ENCODE measurements at regions not wholly inside any gene's neighbourhood (a gene's known extent, or its start where the extent isn't known, plus 50 kb on each side); places are given as distances from the start of the nearest gene placed in this dataset.

DNA sequence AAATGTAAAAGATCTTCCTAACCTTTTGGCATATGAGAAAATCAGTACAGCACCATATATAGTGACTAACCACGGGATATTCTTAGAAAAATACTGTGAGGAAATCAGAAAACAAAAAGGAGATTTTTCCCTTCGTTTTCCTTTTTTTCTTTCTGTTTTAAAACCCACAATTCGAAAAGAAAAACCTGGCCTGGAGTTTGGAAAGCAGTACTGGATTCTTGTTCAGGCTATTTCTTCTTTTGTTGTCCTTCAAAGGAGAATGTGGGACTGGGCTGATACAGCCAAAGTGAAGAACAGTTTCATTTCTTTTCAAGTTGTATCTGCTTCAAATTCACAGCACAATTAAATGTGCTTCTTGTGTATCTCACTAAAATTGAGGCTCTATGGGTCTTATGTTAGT lies 156.8 kb upstream of the PHYHIPL start:
- no peak overlapping the region for H3K4me2 ChIP-seq (ENCODE audit: insufficient read depth, low read length)
- H3K4me3 ChIP-seq (replicated peaks in 1 of 3; ENCODE audit: insufficient read depth in 1 of 3, low read depth in 1 of 3, low read length in 3 of 3): no peak overlapping the region
- no peak for DNase-seq (ENCODE audit: low read depth, low spot score)
- H3K9me1 ChIP-seq (replicated peaks; ENCODE audit: control insufficient read depth, extremely low read depth, insufficient read depth, low read length): no peaks in the 10 kb centered on the region
- no peak for FAIRE-seq
- no peaks in the 10 kb centered on the region for H3K4me1 ChIP-seq (ENCODE audit: control insufficient read depth, extremely low read depth, insufficient read depth, low read length)
- no peak overlapping the region for H3K27ac ChIP-seq (ENCODE audit: insufficient read depth, low read depth, low read length)
- TF ChIP-seq MYC (IDR thresholded peaks at IDR 0.05; ENCODE audit: low read depth, low read length) (no peak), JUN (IDR thresholded peaks at IDR 0.05; ENCODE audit: borderline replicate concordance, insufficient read depth, insufficient read length, low read depth) (no peak), POLR2AphosphoS5 (IDR thresholded peaks at IDR 0.05; ENCODE audit: insufficient read depth, low read depth, low read length) (no peak), POLR2A (IDR thresholded peaks at IDR 0.05; ENCODE audit: low read depth, low read length) (no peak)
- TF ChIP-seq, protein P1, sequence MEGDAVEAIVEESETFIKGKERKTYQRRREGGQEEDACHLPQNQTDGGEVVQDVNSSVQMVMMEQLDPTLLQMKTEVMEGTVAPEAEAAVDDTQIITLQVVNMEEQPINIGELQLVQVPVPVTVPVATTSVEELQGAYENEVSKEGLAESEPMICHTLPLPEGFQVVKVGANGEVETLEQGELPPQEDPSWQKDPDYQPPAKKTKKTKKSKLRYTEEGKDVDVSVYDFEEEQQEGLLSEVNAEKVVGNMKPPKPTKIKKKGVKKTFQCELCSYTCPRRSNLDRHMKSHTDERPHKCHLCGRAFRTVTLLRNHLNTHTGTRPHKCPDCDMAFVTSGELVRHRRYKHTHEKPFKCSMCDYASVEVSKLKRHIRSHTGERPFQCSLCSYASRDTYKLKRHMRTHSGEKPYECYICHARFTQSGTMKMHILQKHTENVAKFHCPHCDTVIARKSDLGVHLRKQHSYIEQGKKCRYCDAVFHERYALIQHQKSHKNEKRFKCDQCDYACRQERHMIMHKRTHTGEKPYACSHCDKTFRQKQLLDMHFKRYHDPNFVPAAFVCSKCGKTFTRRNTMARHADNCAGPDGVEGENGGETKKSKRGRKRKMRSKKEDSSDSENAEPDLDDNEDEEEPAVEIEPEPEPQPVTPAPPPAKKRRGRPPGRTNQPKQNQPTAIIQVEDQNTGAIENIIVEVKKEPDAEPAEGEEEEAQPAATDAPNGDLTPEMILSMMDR (IDR thresholded peaks at IDR 0.05; ENCODE audit: extremely low read depth in 1 of 2, insufficient read depth in 1 of 2, low read depth in 1 of 2, low read length in 2 of 2): no peak
- no peaks in the 10 kb centered on the region for H3K79me2 ChIP-seq (ENCODE audit: control insufficient read depth, insufficient read depth, low read length)
- POLR2A ChIA-PET: no interaction called here
- no peak overlapping the region for H3K9ac ChIP-seq (replicated peaks; ENCODE audit: extremely low read depth, insufficient read depth, low read length)
- CTCF ChIA-PET: no interaction called here
- H2AFZ ChIP-seq (ENCODE audit: low read depth, low read length): no peak overlapping the region
- dilution Hi-C loops (cut with MboI; ENCODE audit: extremely low pct_ligation_motif_present, low sequenced_read_pairs) (no loop called here), intact Hi-C loops (cut with micrococcal nuclease) (no loop called here)
- H3K36me3 ChIP-seq (ENCODE audit: control insufficient read depth in 2 of 2, extremely low read depth in 1 of 2, insufficient read depth in 2 of 2, low read length in 2 of 2): no peaks in the 10 kb centered on the region
- no peaks in the 10 kb centered on the region for H4K20me1 ChIP-seq (replicated peaks; ENCODE audit: control insufficient read depth, extremely low read depth, insufficient read depth, low read length)
- no peaks in the 10 kb centered on the region for H3K9me3 ChIP-seq (replicated peaks; ENCODE audit: control insufficient read depth, insufficient read depth, low read length)
- no TSS peak for BruUV-seq (replicated peaks)
- H3K27me3 ChIP-seq (ENCODE audit: control insufficient read depth in 2 of 2, insufficient read depth in 2 of 2, low read length in 2 of 2): no peaks in the 10 kb centered on the region

DNA sequence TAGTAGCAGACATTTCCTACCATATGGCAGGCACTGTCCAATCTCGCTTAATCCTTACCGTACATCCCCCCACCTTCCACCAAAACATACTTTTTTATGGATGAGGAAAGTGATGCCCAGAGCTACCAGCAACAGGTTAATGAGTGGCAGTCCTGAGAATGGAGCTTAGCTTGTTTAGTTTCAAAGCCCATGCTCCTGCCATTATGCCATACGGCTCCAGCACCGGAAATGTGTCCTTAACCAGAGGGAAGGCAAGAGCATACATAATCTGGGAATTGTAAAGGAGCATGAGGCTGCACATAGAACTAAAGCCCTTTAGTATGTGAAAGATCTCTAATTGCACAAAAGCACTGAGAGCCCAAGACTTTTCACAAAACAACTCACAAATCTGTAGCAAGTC lies 155.9 kb upstream of the PHYHIPL start:
- no peaks in the 10 kb centered on the region for H3K4me1 ChIP-seq (ENCODE audit: control insufficient read depth, extremely low read depth, insufficient read depth, low read length)
- intact Hi-C loops (cut with micrococcal nuclease): no loop called here
- ChIA-PET CTCF (no interaction called here), POLR2A (no interaction called here)
- FAIRE-seq (no peak), DNase-seq (ENCODE audit: low read depth, low spot score) (no peak)
- TF ChIP-seq POLR2A (IDR thresholded peaks at IDR 0.05; ENCODE audit: low read depth, low read length) (no peak), POLR2AphosphoS5 (IDR thresholded peaks at IDR 0.05; ENCODE audit: insufficient read depth, low read depth, low read length) (no peak), EZH2 (IDR thresholded peaks at IDR 0.05; ENCODE audit: borderline replicate concordance, low read depth, low read length, severe bottlenecking) (no peak), FOS (IDR thresholded peaks at IDR 0.05; ENCODE audit: borderline replicate concordance, insufficient read depth, low read length) (no peak), JUN (IDR thresholded peaks at IDR 0.05; ENCODE audit: borderline replicate concordance, insufficient read depth, insufficient read length, low read depth) (no peak), GATA2 (IDR thresholded peaks at IDR 0.05; ENCODE audit: insufficient read depth, insufficient read length, low read depth, low read length) (no peak), MYC (IDR thresholded peaks at IDR 0.05; ENCODE audit: low read depth, low read length) (no peak)
- TF ChIP-seq, protein P2, sequence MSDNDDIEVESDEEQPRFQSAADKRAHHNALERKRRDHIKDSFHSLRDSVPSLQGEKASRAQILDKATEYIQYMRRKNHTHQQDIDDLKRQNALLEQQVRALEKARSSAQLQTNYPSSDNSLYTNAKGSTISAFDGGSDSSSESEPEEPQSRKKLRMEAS (IDR thresholded peaks at IDR 0.05; ENCODE audit: insufficient read depth, insufficient read length): no peak
- TF ChIP-seq, protein P1 (IDR thresholded peaks at IDR 0.05; ENCODE audit: extremely low read depth in 1 of 2, insufficient read depth in 1 of 2, low read depth in 1 of 2, low read length in 2 of 2): no peak
- H3K27me3 ChIP-seq (ENCODE audit: control insufficient read depth in 2 of 2, insufficient read depth in 2 of 2, low read length in 2 of 2): no peaks in the 10 kb centered on the region
- no peaks in the 10 kb centered on the region for H3K79me2 ChIP-seq (ENCODE audit: control insufficient read depth, insufficient read depth, low read length)
- H3K9me1 ChIP-seq (replicated peaks; ENCODE audit: control insufficient read depth, extremely low read depth, insufficient read depth, low read length): no peaks in the 10 kb centered on the region
- no peaks in the 10 kb centered on the region for H3K9me3 ChIP-seq (replicated peaks; ENCODE audit: control insufficient read depth, insufficient read depth, low read length)
- H3K27ac ChIP-seq (ENCODE audit: insufficient read depth, low read depth, low read length): no peak overlapping the region
- BruUV-seq (replicated peaks): no TSS peak
- dilution Hi-C loops (cut with MboI; ENCODE audit: extremely low pct_ligation_motif_present, low sequenced_read_pairs): no loop called here
- H3K4me2 ChIP-seq (ENCODE audit: insufficient read depth, low read length): no peak overlapping the region
- H3K4me3 ChIP-seq (replicated peaks in 1 of 3; ENCODE audit: insufficient read depth in 1 of 3, low read depth in 1 of 3, low read length in 3 of 3): no peak overlapping the region
- no peak overlapping the region for H3K9ac ChIP-seq (replicated peaks; ENCODE audit: extremely low read depth, insufficient read depth, low read length)
- no peak overlapping the region for H2AFZ ChIP-seq (ENCODE audit: low read depth, low read length)
- no peaks in the 10 kb centered on the region for H3K36me3 ChIP-seq (ENCODE audit: control insufficient read depth in 2 of 2, extremely low read depth in 1 of 2, insufficient read depth in 2 of 2, low read length in 2 of 2)
- H4K20me1 ChIP-seq (replicated peaks; ENCODE audit: control insufficient read depth, extremely low read depth, insufficient read depth, low read length): no peaks in the 10 kb centered on the region

Data from endothelial cell of umbilical vein (primary cell).